HEK293T (cell line): ENCODE measurements at regions not wholly inside any gene's neighbourhood (a gene's known extent, or its start where the extent isn't known, plus 50 kb on each side); places are given as distances from the start of the nearest gene placed in this dataset.

Source experiments
- BHLHE40 ChIP-seq: fragments of 450-650 bp; IDR thresholded peaks from 2 replicates; pipeline ENCODE4 v1.6.1; 2016; ENCODE audit warnings: mild to moderate bottlenecking, moderate library complexity, borderline replicate concordance
- ELF4 ChIP-seq: fragments of 450-650 bp; IDR thresholded peaks from 2 replicates; pipeline ENCODE4 v1.6.1; 2017; ENCODE audit warnings: antibody characterized with exemption
- FOXA1 ChIP-seq: fragments of 450-650 bp; IDR thresholded peaks from 2 replicates; pipeline ENCODE4 v1.6.1; 2016; ENCODE audit warnings: mild to moderate bottlenecking
- FOXK2 ChIP-seq: fragments of 450-650 bp; IDR thresholded peaks from 2 replicates; pipeline ENCODE4 v1.6.1; 2016; ENCODE audit warnings: mild to moderate bottlenecking
- SP1 ChIP-seq: fragments of 450-650 bp; IDR thresholded peaks from 2 replicates; pipeline ENCODE4 v1.6.1; 2017
- TARDBP ChIP-seq: fragments of 450-650 bp; IDR thresholded peaks from 2 replicates; pipeline ENCODE4 v1.6.1; 2016
- ZNF384 ChIP-seq: fragments of 450-650 bp; IDR thresholded peaks from 2 replicates; pipeline ENCODE4 v1.6.1; 2016
- TF ChIP-seq, protein P1 (sequence below): fragments of 450-650 bp; IDR thresholded peaks from 2 replicates; pipeline ENCODE4 v1.6.1; 2016

GRCh38 chr3:163560459-163560858, 1517.8 kb downstream of the SI start:
- TF ChIP-seq ZNF384 (no peak), ELF4 (no peak), SP1 (no peak), FOXK2 (no peak), BHLHE40 (no peak), TARDBP (no peak), FOXA1 (no peak)
- TF ChIP-seq, protein P1, sequence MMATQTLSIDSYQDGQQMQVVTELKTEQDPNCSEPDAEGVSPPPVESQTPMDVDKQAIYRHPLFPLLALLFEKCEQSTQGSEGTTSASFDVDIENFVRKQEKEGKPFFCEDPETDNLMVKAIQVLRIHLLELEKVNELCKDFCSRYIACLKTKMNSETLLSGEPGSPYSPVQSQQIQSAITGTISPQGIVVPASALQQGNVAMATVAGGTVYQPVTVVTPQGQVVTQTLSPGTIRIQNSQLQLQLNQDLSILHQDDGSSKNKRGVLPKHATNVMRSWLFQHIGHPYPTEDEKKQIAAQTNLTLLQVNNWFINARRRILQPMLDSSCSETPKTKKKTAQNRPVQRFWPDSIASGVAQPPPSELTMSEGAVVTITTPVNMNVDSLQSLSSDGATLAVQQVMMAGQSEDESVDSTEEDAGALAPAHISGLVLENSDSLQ: no peak
